Suprapubic skin (tissue), 3 donors: ENCODE measurements at regions not wholly inside any gene's neighbourhood (a gene's known extent, or its start where the extent isn't known, plus 50 kb on each side); places are given as distances from the start of the nearest gene placed in this dataset.

Experiments
- CTCF ChIP-seq, 2 donors: fragments of 200-600 bp in 1 of 2; fragments of 450-650 bp in 1 of 2; sonication (generic) in 1 of 2; IDR thresholded peaks; one replicate each; pipeline ENCODE4 v1.5.1; 2016 to 2019; ENCODE audit warnings: antibody characterized with exemption in 2 of 2, mild to moderate bottlenecking in 1 of 2, moderate library complexity in 1 of 2
- POLR2A ChIP-seq, 2 donors: fragments of 450-650 bp; IDR thresholded peaks; one replicate each; pipeline ENCODE4 v1.6.1; 2017; ENCODE audit warnings: antibody characterized with exemption in 2 of 2, mild to moderate bottlenecking in 2 of 2, moderate library complexity in 2 of 2

GRCh38 chr15:37368961-37369360, 268.6 kb upstream of the MEIS2 start:
- TF ChIP-seq CTCF (IDR thresholded peaks at IDR 0.05) (no peak), POLR2A (IDR thresholded peaks at IDR 0.05) (no peak)
